GM12865 (cell line): ENCODE measurements at regions not wholly inside any gene's neighbourhood (a gene's known extent, or its start where the extent isn't known, plus 50 kb on each side); places are given as distances from the start of the nearest gene placed in this dataset.

Experiments used
- DNase-seq: peaks from one replicate; pipeline ENCODE4 v3.0.0; 2010; ENCODE audit warnings: low read depth
- H3K4me3 ChIP-seq: 2 replicates; pipeline ENCODE4 v1.5.1; 2011; ENCODE audit warnings: mild to moderate bottlenecking, low read depth, low read length, control low read depth
- CTCF ChIP-seq: IDR thresholded peaks from 2 replicates; pipeline ENCODE4 v1.5.1; 2011; ENCODE audit warnings: low read length, control low read depth, low read depth, inconsistent platforms; ENCODE audit not compliant: insufficient read depth; ENCODE audit errors: missing control alignments

- no peak for TF ChIP-seq CTCF
These were observed 66.6 kb upstream of the ID2 start for GRCh38 chr2:8615252-8615575.

GRCh38 chr2:8615576-8616281 lies 66.1 kb upstream of the ID2 start:
- DNase-seq = no peak
- TF ChIP-seq CTCF = no peak
- no peak overlapping the region for H3K4me3 ChIP-seq

More at GRCh38 chr2:8615252-8615575, 66.6 kb upstream of the ID2 start:
- no peak overlapping the region for H3K4me3 ChIP-seq
- DNase-seq = no peak

- no peak for TF ChIP-seq CTCF
- DNase-seq = no peak
- H3K4me3 ChIP-seq = no peak overlapping the region
These were observed 64.8 kb upstream of the ID2 start for GRCh38 chr2:8617048-8617447.

- DNase-seq = no peak
- TF ChIP-seq CTCF = no peak
- H3K4me3 ChIP-seq = no peak overlapping the region
These were observed 64.3 kb upstream of the ID2 start for GRCh38 chr2:8617590-8617989.

- H3K4me3 ChIP-seq = no peak overlapping the region
- DNase-seq = no peak
- no peak for TF ChIP-seq CTCF
These were observed 62.8 kb upstream of the ID2 start for GRCh38 chr2:8619071-8619470.

GRCh38 chr2:8620611-8621382 lies 61.1 kb upstream of the ID2 start:
- H3K4me3 ChIP-seq = no peak overlapping the region
- DNase-seq = no peak
- TF ChIP-seq CTCF = no peak
